Glomerular visceral epithelial cell (primary cell): ENCODE measurements at regions not wholly inside any gene's neighbourhood (a gene's known extent, or its start where the extent isn't known, plus 50 kb on each side); places are given as distances from the start of the nearest gene placed in this dataset.

Experiments used
- DNase-seq: peaks from one replicate; pipeline ENCODE4 v3.0.0-alpha.2; 2016; ENCODE audit errors: extremely low spot score

GRCh38 chr12:91968076-91968776, 177.4 kb downstream of the BTG1 start:
- DNase-seq = no peak

GRCh38 chr12:91967590-91967989, 178.1 kb downstream of the BTG1 start:
- no peak for DNase-seq

GRCh38 chr12:91965781-91966180, 179.9 kb downstream of the BTG1 start:
- DNase-seq = no peak

- no peak for DNase-seq
These were observed 181.1 kb downstream of the BTG1 start for GRCh38 chr12:91964501-91964900.

- DNase-seq = no peak
These were observed 186.4 kb downstream of the BTG1 start for GRCh38 chr12:91959220-91959619.

- peak; percentile 60 for DNase-seq
These were observed 186.8 kb downstream of the BTG1 start for GRCh38 chr12:91958816-91959215.

GRCh38 chr12:91954747-91955146, 190.9 kb downstream of the BTG1 start:
- no peak for DNase-seq

GRCh38 chr12:91954326-91954725, 191.3 kb downstream of the BTG1 start:
- no peak for DNase-seq

GRCh38 chr12:91952916-91953315, 192.7 kb downstream of the BTG1 start:
- no peak for DNase-seq

- no peak for DNase-seq
These were observed 194.1 kb downstream of the BTG1 start for GRCh38 chr12:91951571-91951970.

- DNase-seq = no peak
These were observed 197.1 kb downstream of the BTG1 start for GRCh38 chr12:91948504-91948903.

- no peak for DNase-seq
These were observed 198.2 kb downstream of the BTG1 start for GRCh38 chr12:91947459-91947858.

- DNase-seq = no peak
These were observed 201.0 kb downstream of the BTG1 start for GRCh38 chr12:91944637-91945036.

- no peak for DNase-seq
These were observed 204.6 kb downstream of the BTG1 start for GRCh38 chr12:91940826-91941570.

GRCh38 chr12:91940322-91940721, 205.3 kb downstream of the BTG1 start:
- DNase-seq = no peak

- no peak for DNase-seq
These were observed 207.9 kb downstream of the BTG1 start for GRCh38 chr12:91937706-91938105.

- no peak for DNase-seq
These were observed 208.6 kb downstream of the BTG1 start for GRCh38 chr12:91937009-91937408.

- DNase-seq = no peak
These were observed 210.3 kb downstream of the BTG1 start for GRCh38 chr12:91935296-91935695.

GRCh38 chr12:91931111-91931510, 214.5 kb downstream of the BTG1 start:
- DNase-seq = no peak

- DNase-seq = no peak
These were observed 217.1 kb downstream of the BTG1 start for GRCh38 chr12:91928501-91928900.

- no peak for DNase-seq
These were observed 218.8 kb downstream of the BTG1 start for GRCh38 chr12:91926848-91927247.

GRCh38 chr12:91924827-91925226, 220.8 kb downstream of the BTG1 start:
- no peak for DNase-seq

- DNase-seq = no peak
These were observed 221.8 kb downstream of the BTG1 start for GRCh38 chr12:91923864-91924263.
